MG63 (cell line): ENCODE measurements at regions not wholly inside any gene's neighbourhood (a gene's known extent, or its start where the extent isn't known, plus 50 kb on each side); places are given as distances from the start of the nearest gene placed in this dataset.
"Not testable (repeated sequence)": the region's sequence is repeated elsewhere in the genome, so short reads cannot be mapped to it uniquely, and the experiment has no call there.

Experiments used
- DNase-seq: peaks from one replicate; pipeline ENCODE4 v3.0.0-alpha.2; 2020
- H3K27me3 ChIP-seq: fragments of 250-450 bp; sonication (Bioruptor Pico); 2 replicates; pipeline ENCODE4 v1.5.1; 2020; ENCODE audit warnings: mild to moderate bottlenecking, moderate library complexity
- H3K36me3 ChIP-seq: fragments of 250-450 bp; sonication (Bioruptor Pico); 2 replicates; pipeline ENCODE4 v1.5.1; 2020; ENCODE audit warnings: mild to moderate bottlenecking, moderate library complexity
- H3K4me3 ChIP-seq: fragments of 250-450 bp; sonication (Bioruptor Pico); 2 replicates; pipeline ENCODE4 v1.5.1; 2020; ENCODE audit warnings: mild to moderate bottlenecking, moderate library complexity
- H3K9me3 ChIP-seq: fragments of 250-450 bp; sonication (Bioruptor Pico); 2 replicates; pipeline ENCODE4 v1.5.1; 2020; ENCODE audit warnings: mild to moderate bottlenecking, moderate library complexity

DNA sequence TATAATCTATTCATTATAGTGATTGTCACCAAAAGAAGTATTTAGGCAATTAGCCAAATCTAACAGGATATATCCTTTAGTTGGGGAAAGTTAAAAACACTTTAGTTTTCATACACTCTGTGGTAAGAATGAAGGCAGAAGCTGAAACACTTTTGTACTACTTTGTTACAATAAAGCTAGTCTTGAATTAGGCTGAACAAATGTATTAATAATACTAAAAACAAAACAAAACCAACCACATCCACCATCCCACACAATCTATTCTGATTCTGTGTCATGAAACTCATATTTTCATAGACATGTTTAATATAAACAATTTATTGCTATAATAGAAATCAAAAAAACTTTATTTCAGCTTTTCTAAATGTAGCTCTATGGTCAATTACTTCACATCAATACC lies 508.8 kb downstream of the ZEB2 start:
- Histone ChIP-seq H3K4me3 (no peak overlapping the region), H3K9me3 (no peaks in the 10 kb centered on the region), H3K36me3 (no peaks in the 10 kb centered on the region), H3K27me3 (no peaks in the 10 kb centered on the region)
- no peak for DNase-seq

DNA sequence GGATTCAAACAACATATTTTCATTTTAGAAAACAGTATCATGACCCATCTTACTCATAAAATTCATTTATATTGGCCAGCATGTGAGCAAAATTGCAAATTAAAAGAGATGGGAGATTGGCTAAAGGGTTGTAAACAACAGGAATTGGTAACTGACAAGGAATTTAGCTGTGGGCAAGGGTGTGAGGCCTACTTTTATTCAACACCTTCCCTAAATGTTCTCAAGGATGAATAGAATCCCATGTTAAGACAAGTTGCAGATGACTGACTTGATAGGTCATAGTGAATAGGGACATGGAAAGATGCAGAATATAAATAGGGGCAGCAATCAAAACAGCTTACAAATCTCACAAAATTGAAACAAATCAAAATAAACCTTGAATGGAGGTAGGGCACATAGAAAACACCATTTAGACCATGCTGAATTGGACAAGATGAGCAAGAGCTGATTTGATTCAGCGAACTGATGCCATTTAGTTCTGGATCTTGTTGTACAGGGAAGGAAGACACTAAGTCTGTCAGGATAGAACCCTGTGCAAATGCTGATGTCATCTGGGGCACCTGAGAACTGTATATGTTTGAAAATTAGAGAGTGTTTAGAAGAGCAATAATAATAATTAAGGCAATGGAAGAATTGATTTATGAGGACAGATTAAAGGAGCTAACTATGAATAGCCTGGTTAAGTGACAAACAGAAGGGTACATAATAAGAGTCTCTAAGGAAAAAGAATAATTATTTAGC lies 509.7 kb downstream of the ZEB2 start:
- Histone ChIP-seq H3K27me3 (no peaks in the 10 kb centered on the region), H3K4me3 (no peak overlapping the region), H3K9me3 (no peaks in the 10 kb centered on the region), H3K36me3 (no peaks in the 10 kb centered on the region)
- no peak for DNase-seq

DNA sequence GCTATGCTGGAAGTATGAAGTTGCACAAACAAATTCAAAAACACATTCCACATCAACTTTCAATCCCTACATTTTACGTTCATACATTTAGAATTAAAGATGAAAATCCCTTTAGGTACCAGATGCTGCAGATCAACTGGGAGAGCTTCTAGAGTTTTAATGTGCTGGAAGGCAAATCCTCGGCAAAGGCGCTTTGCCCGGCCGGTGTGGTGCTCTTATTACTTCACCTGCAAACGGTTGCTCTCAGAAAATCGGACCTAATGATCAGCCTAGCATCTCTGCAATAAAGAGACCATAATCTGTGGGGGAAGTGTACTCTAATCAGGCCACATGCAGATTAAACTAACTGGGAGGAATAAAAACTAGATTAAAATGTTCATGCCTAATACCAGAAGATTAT lies 513.8 kb downstream of the ZEB2 start:
- DNase-seq = no peak
- no peaks in the 10 kb centered on the region for H3K9me3 ChIP-seq
- no peak overlapping the region for H3K4me3 ChIP-seq
- H3K36me3 ChIP-seq = no peaks in the 10 kb centered on the region
- H3K27me3 ChIP-seq = no peaks in the 10 kb centered on the region

DNA sequence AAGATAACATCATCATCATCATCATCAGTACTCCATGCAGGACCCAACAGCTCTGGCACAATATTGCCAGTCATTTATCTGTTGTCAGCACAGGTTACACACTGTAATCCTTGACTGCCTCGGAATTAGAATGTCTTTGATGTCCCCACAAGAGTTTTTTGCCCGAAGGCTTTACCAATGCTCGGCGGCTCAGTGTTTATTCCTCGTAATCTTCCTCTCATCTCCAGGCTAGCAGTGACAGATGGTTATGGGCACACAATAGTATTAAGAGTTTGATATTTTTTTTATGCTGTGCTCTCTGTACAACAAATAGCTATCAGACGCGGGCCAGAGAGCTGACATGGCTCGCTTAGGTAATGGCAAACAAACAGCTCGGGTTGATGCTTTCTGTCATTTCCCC lies 515.2 kb downstream of the ZEB2 start:
- Histone ChIP-seq H3K36me3 (no peaks in the 10 kb centered on the region), H3K9me3 (no peaks in the 10 kb centered on the region), H3K27me3 (no peaks in the 10 kb centered on the region), H3K4me3 (no peak overlapping the region)
- no peak for DNase-seq

DNA sequence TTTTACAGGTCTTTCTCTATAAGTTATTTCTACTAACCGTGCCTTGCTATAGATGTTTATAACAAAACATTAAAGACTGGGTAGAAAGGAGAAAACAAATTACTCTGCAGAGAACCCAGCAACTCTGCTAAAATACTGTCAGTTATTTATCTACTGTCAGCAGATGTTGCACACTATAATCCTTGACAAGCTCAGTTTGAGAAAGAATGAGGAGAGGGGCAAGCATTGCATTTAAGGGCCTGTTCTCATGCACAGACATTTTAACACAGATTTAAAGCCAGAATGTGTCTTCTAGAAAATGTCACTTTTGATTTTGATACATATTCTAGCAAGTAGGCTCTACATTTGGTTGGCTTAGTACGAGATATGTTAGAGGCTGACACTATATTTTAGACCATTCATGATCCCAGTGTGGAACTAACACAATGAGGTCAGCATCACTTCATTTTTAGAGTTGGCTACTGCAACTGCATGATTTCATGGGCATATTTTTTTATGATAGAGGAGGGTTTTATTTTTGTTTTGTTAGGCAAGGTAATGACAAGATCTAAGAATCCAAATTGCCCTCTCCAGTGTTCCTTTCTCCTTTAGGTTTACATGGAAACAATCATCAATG lies 516.4 kb downstream of the ZEB2 start:
- H3K27me3 ChIP-seq = no peaks in the 10 kb centered on the region
- DNase-seq = no peak
- no peak overlapping the region for H3K4me3 ChIP-seq
- no peaks in the 10 kb centered on the region for H3K9me3 ChIP-seq
- no peaks in the 10 kb centered on the region for H3K36me3 ChIP-seq

DNA sequence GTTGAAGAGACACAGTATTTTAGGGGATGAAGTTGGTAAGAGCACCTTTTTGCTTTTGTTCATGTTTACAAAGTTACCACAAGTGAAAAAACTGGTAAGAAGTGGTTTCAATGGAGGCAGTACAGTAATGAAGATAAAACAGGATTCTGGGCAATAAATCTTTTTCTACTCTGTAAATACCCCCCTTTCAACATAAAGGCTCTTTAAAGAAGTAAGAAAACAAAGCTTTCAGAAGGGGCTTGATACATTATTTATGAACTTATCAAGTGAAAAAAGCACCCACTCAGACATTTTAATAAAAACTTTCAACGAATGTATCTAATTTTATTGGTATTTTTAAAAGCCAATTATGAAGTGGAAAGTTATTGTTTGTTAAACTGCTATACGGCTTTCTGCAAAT lies 522.9 kb downstream of the ZEB2 start:
- Histone ChIP-seq H3K9me3 (no peaks in the 10 kb centered on the region), H3K36me3 (no peaks in the 10 kb centered on the region), H3K4me3 (no peak overlapping the region), H3K27me3 (no peaks in the 10 kb centered on the region)
- DNase-seq = no peak

DNA sequence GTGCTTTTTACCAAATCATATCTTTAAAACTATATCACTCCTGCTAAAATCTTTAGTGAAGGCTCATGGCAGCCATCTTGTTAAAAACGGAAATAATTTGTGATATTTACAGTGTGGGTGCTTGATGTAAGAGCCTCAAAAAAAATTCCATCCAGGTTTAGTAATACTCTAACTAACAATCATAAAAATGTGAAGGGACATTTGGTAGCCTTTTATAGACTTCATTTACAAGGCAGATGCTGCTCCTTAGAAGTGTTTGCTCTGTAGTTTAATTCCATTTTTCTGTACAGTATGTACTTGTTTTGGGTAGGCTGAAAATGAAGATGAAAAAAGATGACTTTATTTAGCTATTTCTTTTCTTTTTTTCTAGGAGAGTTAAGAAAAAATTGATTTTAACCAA lies 525.0 kb downstream of the ZEB2 start:
- H3K4me3 ChIP-seq = no peak overlapping the region
- H3K36me3 ChIP-seq = no peaks in the 10 kb centered on the region
- no peak for DNase-seq
- peaks cover 4% of the 10 kb centered on the region for H3K9me3 ChIP-seq
- H3K27me3 ChIP-seq = no peaks in the 10 kb centered on the region

DNA sequence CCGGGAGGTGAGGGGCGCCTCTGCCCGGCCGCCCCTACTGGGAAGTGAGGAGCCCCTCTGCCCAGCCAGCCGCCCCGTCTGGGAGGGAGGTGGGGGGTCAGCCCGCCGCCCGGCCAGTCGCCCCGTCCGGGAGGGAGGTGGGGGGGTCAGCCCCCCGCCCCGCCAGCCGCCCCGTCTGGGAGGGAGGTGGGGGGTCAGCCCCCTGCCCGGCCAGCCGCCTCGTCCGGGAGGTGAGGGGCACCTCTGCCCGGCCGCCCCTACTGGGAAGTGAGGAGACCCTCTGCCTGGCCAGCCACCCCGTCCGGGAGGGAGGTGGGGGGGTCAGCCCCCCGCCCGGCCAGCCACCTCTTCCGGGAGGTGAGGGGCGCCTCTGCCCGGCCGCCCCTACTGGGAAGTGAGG lies 528.3 kb downstream of the ZEB2 start:
- H3K27me3 ChIP-seq, H3K9me3 ChIP-seq: not testable (repeated sequence)

DNA sequence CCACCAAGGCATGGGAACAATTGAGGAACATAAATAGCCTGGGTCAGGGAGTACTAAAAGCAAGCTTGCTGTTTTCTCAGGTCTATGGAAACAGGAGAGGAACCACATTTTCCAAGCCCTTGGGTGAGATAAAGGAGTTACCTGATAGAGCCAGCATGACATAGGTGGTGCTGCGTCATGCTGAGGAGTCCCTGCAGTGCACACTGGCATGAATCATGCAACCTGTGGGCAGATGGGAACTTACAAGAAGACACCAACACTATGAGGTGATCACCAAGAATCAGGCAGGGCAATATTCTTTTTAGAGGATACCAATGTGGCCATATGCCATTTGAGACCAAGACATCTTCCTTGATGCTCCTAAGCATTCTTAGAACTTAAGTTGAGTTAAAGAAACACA lies 531.8 kb downstream of the ZEB2 start:
- no peak overlapping the region for H3K4me3 ChIP-seq
- no peaks in the 10 kb centered on the region for H3K36me3 ChIP-seq
- no peak for DNase-seq
- H3K9me3 ChIP-seq = peaks cover 4% of the 10 kb centered on the region
- H3K27me3 ChIP-seq = no peaks in the 10 kb centered on the region

More for the DNA sequence above, 528.3 kb downstream of the ZEB2 start:
- H3K36me3 ChIP-seq, DNase-seq, H3K4me3 ChIP-seq: not testable (repeated sequence)

DNA sequence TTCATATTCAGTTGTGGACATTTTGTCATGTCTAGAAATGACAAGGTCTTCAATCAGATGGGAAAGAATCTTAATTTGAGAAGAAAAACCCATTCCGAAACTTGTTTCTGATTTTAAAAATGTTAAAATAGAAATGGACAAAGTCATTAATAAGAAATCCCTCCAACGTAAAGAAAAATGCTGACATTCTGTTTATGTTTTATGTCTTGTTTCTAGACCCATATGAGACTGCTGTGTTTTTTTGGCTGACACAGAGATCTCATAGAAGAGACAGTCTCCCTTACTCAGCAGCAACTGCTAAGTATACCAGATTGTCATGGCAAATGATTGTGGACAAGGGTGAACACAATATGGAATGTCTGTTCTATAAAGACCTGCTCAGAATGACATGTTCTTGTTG lies 538.5 kb downstream of the ZEB2 start:
- no peaks in the 10 kb centered on the region for H3K9me3 ChIP-seq
- no peaks in the 10 kb centered on the region for H3K36me3 ChIP-seq
- no peak for DNase-seq
- no peak overlapping the region for H3K4me3 ChIP-seq
- H3K27me3 ChIP-seq = no peaks in the 10 kb centered on the region

DNA sequence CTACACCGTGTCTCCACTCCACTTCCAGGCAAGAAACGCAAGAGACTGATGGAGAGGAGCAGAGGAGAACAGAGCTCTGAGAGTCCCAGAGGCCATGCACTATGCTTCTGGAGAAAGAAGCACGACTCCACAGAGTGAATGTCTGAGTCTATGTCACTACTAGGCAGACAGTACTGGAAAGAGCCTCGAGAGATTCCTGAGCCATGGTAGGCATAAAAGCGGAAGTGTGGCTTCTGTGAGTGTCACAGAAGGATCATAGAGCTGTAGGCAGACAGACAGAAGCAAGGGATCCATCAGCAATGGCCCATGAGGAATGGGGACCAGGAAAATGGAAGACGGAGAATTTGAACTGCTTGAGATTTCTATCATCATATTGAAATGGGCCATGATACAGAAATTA lies 542.6 kb downstream of the ZEB2 start:
- Histone ChIP-seq H3K4me3 (no peak overlapping the region), H3K36me3 (no peaks in the 10 kb centered on the region), H3K9me3 (no peaks in the 10 kb centered on the region), H3K27me3 (no peaks in the 10 kb centered on the region)
- no peak for DNase-seq

DNA sequence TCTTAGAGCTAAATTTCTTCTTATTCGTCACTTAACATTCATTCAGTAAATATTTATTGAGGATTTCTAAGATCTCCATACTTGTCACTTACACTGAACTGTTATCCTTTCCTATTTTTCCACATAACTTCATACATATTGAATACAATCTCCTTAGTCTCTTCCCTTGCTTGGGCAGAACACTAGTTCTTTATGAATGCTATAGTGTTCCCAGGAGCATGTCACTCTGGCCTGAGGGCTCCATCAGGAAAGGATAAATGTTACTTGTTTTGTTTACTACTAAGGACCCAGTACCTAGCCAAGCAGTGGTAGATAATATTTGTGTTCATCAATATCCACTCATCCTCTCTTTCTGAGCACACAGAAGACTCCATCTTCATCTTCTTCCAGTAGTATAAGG lies 544.7 kb downstream of the ZEB2 start:
- no peak overlapping the region for H3K4me3 ChIP-seq
- no peaks in the 10 kb centered on the region for H3K9me3 ChIP-seq
- DNase-seq = no peak
- no peaks in the 10 kb centered on the region for H3K27me3 ChIP-seq
- H3K36me3 ChIP-seq = no peaks in the 10 kb centered on the region

DNA sequence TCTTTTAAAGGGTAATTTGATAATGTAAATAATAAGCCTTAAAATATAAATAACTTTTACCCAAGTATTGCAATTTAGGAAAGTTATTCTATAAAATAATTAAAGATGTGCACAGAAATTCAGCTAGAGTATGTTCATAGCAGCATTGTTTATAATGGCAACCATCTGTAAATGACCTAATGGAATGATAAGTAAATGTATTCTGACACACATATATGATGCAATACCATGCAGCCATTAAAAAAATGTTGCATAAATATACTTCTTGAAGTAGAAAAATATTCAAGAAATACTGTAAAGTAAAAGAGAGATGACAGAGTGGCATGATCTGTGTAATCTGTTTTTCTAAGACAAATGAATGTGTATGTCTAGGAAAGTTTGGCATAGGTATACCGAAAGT lies 545.7 kb downstream of the ZEB2 start:
- DNase-seq = no peak
- Histone ChIP-seq H3K9me3 (no peaks in the 10 kb centered on the region), H3K36me3 (no peaks in the 10 kb centered on the region), H3K27me3 (no peaks in the 10 kb centered on the region), H3K4me3 (no peak overlapping the region)

DNA sequence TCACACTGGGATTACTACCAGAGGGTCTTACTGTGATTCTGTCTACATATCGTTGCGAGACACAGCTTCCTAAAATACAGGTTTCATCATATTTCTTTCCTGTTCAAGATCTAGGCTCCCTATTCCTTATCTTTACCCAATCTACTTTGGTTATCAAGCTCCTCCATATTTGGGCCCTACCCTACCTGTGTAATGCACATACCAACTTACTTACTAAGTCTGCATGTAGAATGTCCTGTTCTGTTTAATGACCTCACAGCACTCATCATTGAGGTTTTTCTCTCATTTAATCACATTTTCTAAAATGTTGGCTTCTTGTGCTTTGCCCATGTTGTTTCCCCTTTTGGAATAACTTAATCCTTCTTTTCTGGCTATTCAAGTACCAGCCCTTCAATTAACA lies 551.1 kb downstream of the ZEB2 start:
- H3K4me3 ChIP-seq = no peak overlapping the region
- no peaks in the 10 kb centered on the region for H3K27me3 ChIP-seq
- no peaks in the 10 kb centered on the region for H3K36me3 ChIP-seq
- no peaks in the 10 kb centered on the region for H3K9me3 ChIP-seq
- no peak for DNase-seq

DNA sequence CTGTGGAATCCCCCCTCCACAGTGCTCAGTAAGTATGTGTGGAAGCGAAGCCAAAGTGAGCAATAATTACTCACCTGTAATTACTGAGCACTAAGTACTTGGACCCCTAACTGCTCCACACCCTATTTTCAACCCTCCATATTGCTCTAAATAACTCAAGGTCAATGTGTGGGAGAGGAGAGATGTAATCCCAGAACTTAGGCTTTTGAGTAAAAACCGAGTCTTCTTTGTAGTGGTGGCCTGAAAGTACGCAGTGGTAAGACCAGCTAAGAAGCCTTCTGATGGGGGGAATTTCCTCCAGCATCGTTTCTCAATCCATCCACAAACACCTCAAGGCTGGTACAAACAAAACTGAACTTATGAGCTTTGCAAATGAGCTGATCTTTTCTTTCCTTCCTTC lies 551.6 kb downstream of the ZEB2 start:
- Histone ChIP-seq H3K9me3 (no peaks in the 10 kb centered on the region), H3K4me3 (no peak overlapping the region), H3K27me3 (no peaks in the 10 kb centered on the region), H3K36me3 (no peaks in the 10 kb centered on the region)
- DNase-seq = no peak

DNA sequence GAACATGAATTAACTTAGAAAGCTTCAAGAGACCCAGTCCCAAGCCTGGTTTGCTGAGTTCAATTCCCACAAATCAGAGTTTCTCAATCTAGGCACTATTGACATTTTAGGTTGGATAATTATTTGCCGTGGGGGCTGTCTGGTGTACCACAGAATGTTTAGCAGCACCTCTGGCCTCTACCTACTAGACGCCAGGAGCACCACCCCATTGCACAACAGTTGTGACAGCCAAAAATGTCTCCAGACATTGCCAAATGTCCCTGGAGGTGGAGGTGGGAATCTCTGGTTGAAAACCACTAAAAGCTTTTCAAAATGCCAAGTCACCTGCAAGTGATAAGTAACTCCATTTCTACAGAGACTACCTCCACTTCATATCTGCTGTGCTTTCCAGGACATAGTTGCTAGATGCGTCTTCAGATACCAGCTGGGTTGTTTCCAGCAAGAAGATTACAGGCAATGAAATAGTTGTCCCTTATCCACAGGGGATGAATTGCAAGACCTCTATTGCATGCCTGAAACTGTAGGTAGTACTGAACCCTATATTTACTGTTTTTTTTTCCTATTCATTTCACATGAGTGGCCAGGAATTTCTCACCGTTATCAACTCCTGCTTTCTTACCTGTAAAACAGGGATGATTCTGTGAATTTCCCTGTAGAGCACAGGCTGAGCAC lies 554.3 kb downstream of the ZEB2 start:
- Histone ChIP-seq H3K36me3 (no peaks in the 10 kb centered on the region), H3K9me3 (no peaks in the 10 kb centered on the region), H3K4me3 (no peak overlapping the region), H3K27me3 (no peaks in the 10 kb centered on the region)
- DNase-seq = no peak

DNA sequence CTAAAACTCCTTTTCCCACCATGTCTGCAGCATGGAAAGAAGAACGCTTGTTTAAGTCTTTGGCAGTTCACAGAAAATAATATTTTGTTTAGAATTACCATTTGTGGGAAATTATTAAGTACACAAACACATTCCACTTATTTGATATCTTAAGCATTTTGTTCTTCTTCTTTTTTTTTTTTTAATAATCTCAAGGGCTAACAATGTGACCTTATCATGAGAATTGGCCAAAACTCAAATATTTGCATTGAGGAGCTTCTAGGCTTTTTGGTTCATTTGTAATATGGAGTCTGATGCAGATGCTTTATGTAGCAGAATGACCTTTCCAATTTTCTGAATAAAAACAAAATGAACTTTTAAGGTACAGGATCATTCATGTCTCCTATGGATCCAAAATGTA lies 555.0 kb downstream of the ZEB2 start:
- DNase-seq = no peak
- Histone ChIP-seq H3K9me3 (no peaks in the 10 kb centered on the region), H3K27me3 (no peaks in the 10 kb centered on the region), H3K4me3 (no peak overlapping the region), H3K36me3 (no peaks in the 10 kb centered on the region)

DNA sequence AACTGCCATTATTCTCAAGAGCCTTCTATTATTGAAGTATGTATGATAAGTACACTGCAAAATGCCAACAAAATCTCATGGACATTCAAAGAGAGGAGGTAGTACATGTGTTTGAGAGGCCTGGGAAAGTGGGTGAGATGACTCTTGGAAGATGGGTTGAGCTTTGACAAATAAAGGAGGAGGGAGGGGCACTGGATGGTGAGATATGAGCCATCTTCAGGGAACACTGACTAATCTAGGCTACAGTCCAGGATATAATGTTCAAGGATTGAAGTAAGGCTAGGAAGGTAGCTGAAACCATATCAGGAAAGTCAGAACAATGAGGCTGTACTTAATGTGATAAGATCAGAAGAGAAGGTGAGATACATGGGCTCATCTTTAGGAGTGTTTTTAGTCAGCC lies 559.7 kb downstream of the ZEB2 start:
- H3K9me3 ChIP-seq = no peaks in the 10 kb centered on the region
- no peak overlapping the region for H3K4me3 ChIP-seq
- DNase-seq = no peak
- H3K27me3 ChIP-seq = no peaks in the 10 kb centered on the region
- no peaks in the 10 kb centered on the region for H3K36me3 ChIP-seq
